Kidney epithelial cell (primary cell): ENCODE measurements at regions not wholly inside any gene's neighbourhood (a gene's known extent, or its start where the extent isn't known, plus 50 kb on each side); places are given as distances from the start of the nearest gene placed in this dataset.
A peak's percentile ranks its signal among the peaks of the same experiment; 100 is the strongest.

Experiments
- DNase-seq: peaks from one replicate; pipeline ENCODE4 v3.0.0-alpha.2; 2010; ENCODE audit warnings: low read depth
- H3K27me3 ChIP-seq: 2 replicates; pipeline ENCODE4 v1.6.0; 2011; ENCODE audit warnings: low read length; ENCODE audit not compliant: control insufficient read depth, insufficient read depth
- H3K36me3 ChIP-seq: 2 replicates; pipeline ENCODE4 v1.5.1; 2011; ENCODE audit warnings: low read length; ENCODE audit not compliant: control insufficient read depth, insufficient read depth
- H3K4me3 ChIP-seq: 2 replicates; pipeline ENCODE4 v1.5.1; 2011; ENCODE audit warnings: low read depth, mild to moderate bottlenecking, control low read depth, low read length
- CTCF ChIP-seq: IDR thresholded peaks from 2 replicates; pipeline ENCODE4 v1.5.1; 2011; ENCODE audit warnings: mild to moderate bottlenecking, moderate library complexity, low read length, control low read depth, inconsistent platforms; ENCODE audit not compliant: insufficient read depth, poor library complexity, severe bottlenecking

- H3K27me3 ChIP-seq: peaks cover 5% of the 10 kb centered on the region
- H3K36me3 ChIP-seq: no peaks in the 10 kb centered on the region
- no peak for DNase-seq
- TF ChIP-seq CTCF: no peak
- H3K4me3 ChIP-seq: no peak overlapping the region
Measured at GRCh38 chr20:60256811-60257210, 298.6 kb downstream of the CDH26 start.

GRCh38 chr20:60257671-60258070 is 299.4 kb downstream of the CDH26 start:
- DNase-seq: no peak
- no peak overlapping the region for H3K4me3 ChIP-seq
- TF ChIP-seq CTCF: no peak
- H3K36me3 ChIP-seq: no peaks in the 10 kb centered on the region
- H3K27me3 ChIP-seq: peaks cover 5% of the 10 kb centered on the region

GRCh38 chr20:60258255-60258863 is 300.1 kb downstream of the CDH26 start:
- H3K36me3 ChIP-seq: no peaks in the 10 kb centered on the region
- no peak for TF ChIP-seq CTCF
- no peak overlapping the region for H3K4me3 ChIP-seq
- H3K27me3 ChIP-seq: peaks cover 5% of the 10 kb centered on the region
- no peak for DNase-seq

- TF ChIP-seq CTCF: no peak
- Histone ChIP-seq H3K36me3 (no peaks in the 10 kb centered on the region), H3K27me3 (peaks cover 5% of the 10 kb centered on the region), H3K4me3 (no peak overlapping the region)
- no peak for DNase-seq
Measured at GRCh38 chr20:60261333-60261732, 303.1 kb downstream of the CDH26 start.

GRCh38 chr20:60262967-60263603 is 304.9 kb downstream of the CDH26 start:
- H3K36me3 ChIP-seq: no peaks in the 10 kb centered on the region
- peak; percentile 72 for TF ChIP-seq CTCF
- H3K4me3 ChIP-seq: no peak overlapping the region
- DNase-seq: no peak
- H3K27me3 ChIP-seq: no peaks in the 10 kb centered on the region
